Liver (tissue), 7 donors: ENCODE measurements at regions not wholly inside any gene's neighbourhood (a gene's known extent, or its start where the extent isn't known, plus 50 kb on each side); places are given as distances from the start of the nearest gene placed in this dataset.

ENCODE experiments used
- DNase-seq: peaks from one replicate; pipeline ENCODE4 v3.0.0-alpha.2; 2017; ENCODE audit warnings: low spot score
- H3K27ac ChIP-seq, 2 donors: one replicate each; pipeline ENCODE4 v1.7.0; 2013; ENCODE audit warnings: inconsistent platforms in 2 of 2, low read length in 2 of 2, control low read depth in 1 of 2, low read depth in 1 of 2, mild to moderate bottlenecking in 1 of 2
- H3K27me3 ChIP-seq, 4 donors: one replicate each; pipeline versions ENCODE4 v1.6.1 to v1.7.0; 2013; ENCODE audit warnings: low read length in 3 of 4, inconsistent platforms in 1 of 4, mild to moderate bottlenecking in 1 of 4, moderate library complexity in 1 of 4; ENCODE audit not compliant: control insufficient read depth in 4 of 4, insufficient read depth in 4 of 4
- H3K36me3 ChIP-seq, 4 donors: one replicate each; pipeline versions ENCODE4 v1.6.1 to v1.7.0; 2013; ENCODE audit warnings: low read length in 3 of 4, mild to moderate bottlenecking in 3 of 4, low read depth in 1 of 4, moderate library complexity in 1 of 4; ENCODE audit not compliant: control insufficient read depth in 4 of 4, insufficient read depth in 3 of 4
- H3K4me1 ChIP-seq, 4 donors: one replicate each; pipeline versions ENCODE4 v1.6.1 to v1.7.0; 2013; ENCODE audit warnings: low read length in 3 of 4, mild to moderate bottlenecking in 3 of 4, moderate library complexity in 1 of 4; ENCODE audit not compliant: control insufficient read depth in 4 of 4, insufficient read depth in 4 of 4
- H3K4me3 ChIP-seq, 3 donors: one replicate each; pipeline versions ENCODE4 v1.6.1 to v1.7.0; 2013; ENCODE audit warnings: low read length in 3 of 3, control low read depth in 1 of 3, low read depth in 1 of 3, mild to moderate bottlenecking in 1 of 3
- H3K9ac ChIP-seq, 2 donors: one replicate each; pipeline ENCODE4 v1.7.0; 2013; ENCODE audit warnings: low read length in 2 of 2, mild to moderate bottlenecking in 2 of 2, moderate library complexity in 2 of 2, control low read depth in 1 of 2, low read depth in 1 of 2
- H3K9me3 ChIP-seq, 4 donors: one replicate each; pipeline versions ENCODE4 v1.6.1 to v1.7.0; 2013; ENCODE audit warnings: low read length in 3 of 4; ENCODE audit not compliant: control insufficient read depth in 4 of 4
- ATF3 ChIP-seq: IDR thresholded peaks from 2 replicates; pipeline ENCODE4 v1.6.1; 2016; ENCODE audit warnings: antibody characterized with exemption
- EGR1 ChIP-seq, 2 donors: IDR thresholded peaks; 2 replicates each; pipeline ENCODE4 v1.6.1; 2016 to 2018; ENCODE audit warnings: antibody characterized with exemption in 2 of 2, low read depth in 2 of 2
- FOXA1 ChIP-seq: IDR thresholded peaks from 2 replicates; pipeline ENCODE4 v1.6.1; 2016; ENCODE audit warnings: antibody characterized with exemption
- FOXA2 ChIP-seq: IDR thresholded peaks from 2 replicates; pipeline ENCODE4 v1.6.1; 2016; ENCODE audit warnings: antibody characterized with exemption
- GABPA ChIP-seq, 2 donors: IDR thresholded peaks in 1 of 2; conservative IDR thresholded peaks in 1 of 2; 2 replicates each; pipeline ENCODE4 v1.6.1; 2016; ENCODE audit warnings: antibody characterized with exemption in 2 of 2, mild to moderate bottlenecking in 1 of 2, moderate library complexity in 1 of 2
- HNF4A ChIP-seq, 2 donors: conservative IDR thresholded peaks; 2 replicates each; pipeline ENCODE4 v1.6.1; 2016; ENCODE audit warnings: antibody characterized with exemption in 2 of 2, mild to moderate bottlenecking in 2 of 2
- HNF4G ChIP-seq: IDR thresholded peaks from 2 replicates; pipeline ENCODE4 v1.6.1; 2016; ENCODE audit warnings: antibody characterized with exemption
- JUND ChIP-seq, 2 donors: IDR thresholded peaks; 2 replicates each; pipeline ENCODE4 v1.6.1; 2016; ENCODE audit warnings: antibody characterized with exemption in 2 of 2
- MAX ChIP-seq: IDR thresholded peaks from 2 replicates; pipeline ENCODE4 v1.6.1; 2016; ENCODE audit warnings: antibody characterized with exemption
- NR2F2 ChIP-seq: IDR thresholded peaks from 2 replicates; pipeline ENCODE4 v1.6.1; 2016; ENCODE audit warnings: antibody characterized with exemption
- RAD21 ChIP-seq, 2 donors: IDR thresholded peaks; 2 replicates each; pipeline ENCODE4 v1.6.1; 2016; ENCODE audit warnings: antibody characterized with exemption in 2 of 2, mild to moderate bottlenecking in 2 of 2
- REST ChIP-seq: IDR thresholded peaks from 2 replicates; pipeline ENCODE4 v1.6.1; 2016; ENCODE audit warnings: antibody characterized with exemption, mild to moderate bottlenecking
- RXRA ChIP-seq, 2 donors: IDR thresholded peaks; 2 replicates each; pipeline ENCODE4 v1.6.1; 2017 to 2018; ENCODE audit warnings: antibody characterized with exemption in 2 of 2, mild to moderate bottlenecking in 1 of 2
- SP1 ChIP-seq: IDR thresholded peaks from 2 replicates; pipeline ENCODE4 v1.6.1; 2018; ENCODE audit warnings: antibody characterized with exemption, mild to moderate bottlenecking
- TAF1 ChIP-seq: conservative IDR thresholded peaks from 2 replicates; pipeline ENCODE4 v1.6.1; 2016; ENCODE audit warnings: antibody characterized with exemption, mild to moderate bottlenecking
- YY1 ChIP-seq: IDR thresholded peaks from 2 replicates; pipeline ENCODE4 v1.6.1; 2016; ENCODE audit warnings: antibody characterized with exemption, mild to moderate bottlenecking
- WGBS: extraction: QIAGEN DNeasy Blood & Tissue Kit; methylation state at CpG from one replicate; pipeline ENCODE4 v1.1.7; 2013; 5-methylcytosine and 5-hydroxymethylcytosine counted together
- donor health status: healthy.
- donor health status: healthy.
- donor health status: healthy.
- donor health status: healthy.

- TF ChIP-seq FOXA1 (no peak), HNF4A (conservative IDR thresholded peaks at IDR 0.05) (no peak), REST (no peak), HNF4G (no peak), SP1 (no peak), NR2F2 (no peak), EGR1 (IDR thresholded peaks at IDR 0.05; ENCODE audit: low read depth in 2 of 2) (no peak)
- no peaks in the 10 kb centered on the region for H3K9me3 ChIP-seq
- H3K4me1 ChIP-seq = no peaks in the 10 kb centered on the region
- no peaks in the 10 kb centered on the region for H3K36me3 ChIP-seq
- H3K9ac ChIP-seq = no peak overlapping the region
- no peak for DNase-seq
- no peak overlapping the region for H3K4me3 ChIP-seq
- H3K27ac ChIP-seq = no peak overlapping the region
- WGBS = 88% methylated on average over 4 of the region's 4 CpGs
- H3K27me3 ChIP-seq = no peaks in the 10 kb centered on the region
These were observed 194.7 kb downstream of the DTHD1 start for GRCh38 chr4:36476135-36476534.

- no peaks in the 10 kb centered on the region for H3K36me3 ChIP-seq
- H3K9ac ChIP-seq = no peak overlapping the region
- WGBS = 73% methylated on average over 2 of the region's 2 CpGs
- no peaks in the 10 kb centered on the region for H3K9me3 ChIP-seq
- no peaks in the 10 kb centered on the region for H3K27me3 ChIP-seq
- no peak overlapping the region for H3K4me3 ChIP-seq
- TF ChIP-seq NR2F2 = no peak
- no peaks in the 10 kb centered on the region for H3K4me1 ChIP-seq
- DNase-seq = no peak
- no peak overlapping the region for H3K27ac ChIP-seq
These were observed 196.4 kb downstream of the DTHD1 start for GRCh38 chr4:36477861-36478260.

GRCh38 chr4:36485885-36486284 is 204.5 kb downstream of the DTHD1 start:
- DNase-seq = no peak
- Histone ChIP-seq H3K4me3 (no peak overlapping the region), H3K27me3 (no peaks in the 10 kb centered on the region), H3K9ac (no peak overlapping the region), H3K4me1 (no peaks in the 10 kb centered on the region), H3K36me3 (no peaks in the 10 kb centered on the region), H3K27ac (no peak overlapping the region), H3K9me3 (no peaks in the 10 kb centered on the region)
- TF ChIP-seq FOXA2 (no peak), HNF4G (no peak), EGR1 (IDR thresholded peaks at IDR 0.05; ENCODE audit: low read depth in 2 of 2) (no peak), RXRA (IDR thresholded peaks at IDR 0.05) (no peak), TAF1 (no peak), HNF4A (conservative IDR thresholded peaks at IDR 0.05) (no peak), REST (no peak), RAD21 (IDR thresholded peaks at IDR 0.05) (no peak), YY1 (no peak), FOXA1 (no peak), GABPA (IDR thresholded peaks at IDR 0.05 in 1 of 2, conservative IDR thresholded peaks at IDR 0.05 in 1 of 2) (no peak), MAX (no peak), JUND (IDR thresholded peaks at IDR 0.05) (no peak), ATF3 (no peak), SP1 (no peak)
- WGBS = 84% methylated on average over 3 of the region's 3 CpGs
